AG09309 (cell line): ENCODE measurements at regions not wholly inside any gene's neighbourhood (a gene's known extent, or its start where the extent isn't known, plus 50 kb on each side); places are given as distances from the start of the nearest gene placed in this dataset.
"Not testable (repeated sequence)": the region's sequence is repeated elsewhere in the genome, so short reads cannot be mapped to it uniquely, and the experiment has no call there.

ENCODE experiments used
- DNase-seq: peaks from one replicate; pipeline ENCODE4 v3.0.0-alpha.2; 2010; ENCODE audit warnings: low read depth
- H3K4me3 ChIP-seq: 2 replicates; pipeline ENCODE4 v1.5.1; 2011; ENCODE audit warnings: mild to moderate bottlenecking, low read depth, low read length, moderate library complexity; ENCODE audit not compliant: control insufficient read depth
- TF ChIP-seq, protein P1 (sequence below): IDR thresholded peaks from 2 replicates; pipeline ENCODE4 v1.5.1; 2011; ENCODE audit warnings: mild to moderate bottlenecking, low read depth, low read length, inconsistent platforms; ENCODE audit not compliant: insufficient read depth, control insufficient read depth; ENCODE audit errors: missing control alignments

DNA sequence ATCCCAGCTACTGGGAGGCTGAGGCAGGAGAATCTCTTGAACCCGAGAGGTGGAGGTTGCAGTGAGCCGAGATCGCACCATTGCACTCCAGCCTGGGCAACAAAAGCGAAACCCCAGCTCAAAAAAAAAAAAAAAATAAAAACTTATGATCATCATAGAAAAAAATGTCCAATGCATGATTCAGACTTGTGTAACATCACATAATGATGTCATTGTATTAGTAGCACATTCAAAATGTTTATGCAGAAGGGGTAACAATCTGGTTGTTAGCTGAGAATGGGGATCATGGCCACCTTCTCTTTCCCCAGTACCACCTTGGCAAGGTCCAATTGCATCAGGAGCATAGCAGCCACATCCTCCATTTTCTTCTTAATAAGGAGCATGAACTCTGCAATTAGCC, 137.6 kb upstream of the MARCKS start:
- TF ChIP-seq, protein P1, sequence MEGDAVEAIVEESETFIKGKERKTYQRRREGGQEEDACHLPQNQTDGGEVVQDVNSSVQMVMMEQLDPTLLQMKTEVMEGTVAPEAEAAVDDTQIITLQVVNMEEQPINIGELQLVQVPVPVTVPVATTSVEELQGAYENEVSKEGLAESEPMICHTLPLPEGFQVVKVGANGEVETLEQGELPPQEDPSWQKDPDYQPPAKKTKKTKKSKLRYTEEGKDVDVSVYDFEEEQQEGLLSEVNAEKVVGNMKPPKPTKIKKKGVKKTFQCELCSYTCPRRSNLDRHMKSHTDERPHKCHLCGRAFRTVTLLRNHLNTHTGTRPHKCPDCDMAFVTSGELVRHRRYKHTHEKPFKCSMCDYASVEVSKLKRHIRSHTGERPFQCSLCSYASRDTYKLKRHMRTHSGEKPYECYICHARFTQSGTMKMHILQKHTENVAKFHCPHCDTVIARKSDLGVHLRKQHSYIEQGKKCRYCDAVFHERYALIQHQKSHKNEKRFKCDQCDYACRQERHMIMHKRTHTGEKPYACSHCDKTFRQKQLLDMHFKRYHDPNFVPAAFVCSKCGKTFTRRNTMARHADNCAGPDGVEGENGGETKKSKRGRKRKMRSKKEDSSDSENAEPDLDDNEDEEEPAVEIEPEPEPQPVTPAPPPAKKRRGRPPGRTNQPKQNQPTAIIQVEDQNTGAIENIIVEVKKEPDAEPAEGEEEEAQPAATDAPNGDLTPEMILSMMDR: no peak
- DNase-seq: no peak
- no peak overlapping the region for H3K4me3 ChIP-seq

DNA sequence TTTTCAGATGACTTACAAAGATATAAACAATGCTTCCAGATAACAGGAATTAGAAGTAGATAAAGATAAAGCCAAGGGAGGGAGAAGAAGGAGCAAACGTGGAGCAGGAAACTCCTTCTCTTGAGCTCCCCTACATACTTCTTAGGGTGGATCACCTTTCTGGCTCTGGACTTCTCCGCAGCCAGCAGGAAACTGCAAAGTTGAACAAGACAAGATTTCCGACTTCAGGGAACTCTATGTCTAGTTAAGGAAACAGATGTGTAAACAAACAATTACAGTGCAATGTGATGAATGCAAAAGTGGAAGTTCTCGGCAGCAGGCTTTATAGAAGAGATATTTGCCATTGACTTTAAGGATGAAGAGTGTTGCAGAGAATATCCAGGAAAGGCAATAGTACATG, 134.0 kb upstream of the MARCKS start:
- TF ChIP-seq, protein P1: no peak
- no peak for DNase-seq
- no peak overlapping the region for H3K4me3 ChIP-seq

DNA sequence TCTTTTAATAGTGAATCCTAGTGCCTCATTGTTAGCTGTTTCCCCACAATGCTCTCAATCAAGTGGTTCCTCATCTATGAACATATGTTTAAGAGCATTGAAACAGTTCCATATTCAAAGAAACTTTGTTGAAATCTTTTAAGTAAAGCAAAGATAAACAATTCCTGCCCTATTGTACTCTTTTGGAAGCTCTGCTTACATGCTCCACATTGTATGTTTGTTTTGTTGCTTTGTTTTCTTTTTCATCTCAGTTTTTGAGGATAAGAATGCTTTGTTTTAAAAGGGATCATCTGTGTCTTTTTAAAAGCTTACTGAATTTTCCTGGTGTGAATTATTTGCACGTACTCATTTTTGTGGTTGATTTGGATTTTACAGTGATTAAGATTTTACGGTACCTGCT, 132.2 kb upstream of the MARCKS start:
- not testable (repeated sequence) for DNase-seq, H3K4me3 ChIP-seq

DNA sequence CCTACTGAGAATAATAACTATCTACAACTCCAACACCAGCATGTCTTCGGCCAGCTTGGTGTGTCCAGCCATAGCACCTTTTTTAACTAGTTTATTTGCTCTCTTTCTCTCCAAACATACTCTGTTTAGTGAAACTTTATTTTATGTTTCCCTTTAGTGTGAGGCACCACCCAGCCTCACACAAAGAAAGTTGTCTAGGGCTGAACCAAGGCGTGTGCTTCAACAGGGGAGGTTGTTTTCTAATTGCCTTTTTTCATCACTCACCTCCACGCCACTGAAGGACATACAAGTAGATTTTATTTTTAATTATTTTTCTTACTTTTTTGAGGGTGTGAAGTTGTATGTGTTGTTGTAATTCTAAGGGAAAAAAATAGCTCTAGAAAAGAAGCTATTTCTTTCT, 125.6 kb upstream of the MARCKS start:
- TF ChIP-seq, protein P1: no peak
- DNase-seq: no peak
- no peak overlapping the region for H3K4me3 ChIP-seq

DNA sequence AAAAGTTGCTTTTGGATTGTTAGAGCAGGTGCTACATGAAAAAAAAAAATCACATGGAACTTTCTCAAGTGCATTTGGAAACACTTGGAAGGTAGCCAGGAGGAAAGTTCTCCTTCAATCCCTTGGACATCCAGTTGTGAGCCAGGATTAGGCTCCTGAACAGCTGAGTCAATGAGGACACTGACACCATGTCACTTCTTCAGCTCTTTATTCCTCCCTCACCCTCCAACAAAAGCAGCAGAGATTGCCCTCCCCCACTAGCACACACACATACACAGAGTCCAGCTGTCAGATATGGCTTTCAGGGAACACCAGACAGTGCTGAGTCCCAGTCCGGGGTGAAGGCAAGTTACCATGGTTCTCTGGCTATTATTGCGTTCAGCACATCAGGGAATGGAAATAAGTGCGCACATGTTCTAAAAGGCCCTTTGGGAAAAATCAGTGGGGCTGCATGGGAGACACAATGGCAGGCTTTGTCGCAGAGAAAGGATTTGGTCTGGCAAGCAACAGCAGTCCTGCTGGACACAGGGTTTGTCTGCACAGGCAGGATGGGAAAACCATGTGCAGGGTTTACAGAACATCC, 124.7 kb upstream of the MARCKS start:
- no peak for DNase-seq
- no peak overlapping the region for H3K4me3 ChIP-seq
- TF ChIP-seq, protein P1: no peak

DNA sequence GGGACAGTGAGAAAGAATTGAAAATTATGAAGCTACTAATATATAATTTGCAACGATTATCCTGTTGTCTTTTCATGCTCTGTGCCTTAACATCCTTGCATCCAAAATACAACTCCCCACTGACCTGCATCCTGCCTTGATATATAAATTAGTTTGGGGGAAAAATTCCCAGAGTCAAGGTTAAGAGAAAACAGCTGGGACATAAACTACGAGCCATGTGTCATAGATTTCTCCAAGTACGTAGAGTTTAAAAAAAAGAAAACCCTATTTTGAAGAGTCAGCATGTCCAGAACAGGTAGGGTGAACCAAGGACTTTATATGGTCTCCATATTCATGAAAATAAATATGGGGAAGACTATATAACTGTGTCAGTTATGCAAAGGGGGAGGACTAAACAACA, 123.8 kb upstream of the MARCKS start:
- H3K4me3 ChIP-seq: no peak overlapping the region
- TF ChIP-seq, protein P1: no peak
- DNase-seq: no peak

DNA sequence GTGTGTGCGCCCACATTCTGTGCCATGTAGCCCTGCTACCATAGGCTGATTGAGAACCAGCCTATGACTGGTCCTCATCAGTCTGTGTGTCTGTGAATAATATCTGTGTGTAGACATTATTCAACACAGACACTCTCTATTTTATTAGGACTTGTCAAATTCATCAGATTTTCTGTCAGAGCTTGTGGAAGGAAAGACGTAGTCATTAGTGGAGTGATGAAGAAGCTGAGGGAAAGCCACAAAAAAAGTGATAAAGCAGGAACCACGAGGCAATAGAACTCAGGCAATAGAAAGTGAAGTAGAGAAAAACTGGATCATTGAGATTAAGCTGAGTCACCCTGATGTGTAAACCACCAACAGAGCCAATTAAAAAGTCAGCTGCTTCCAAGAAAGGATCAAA, 122.2 kb upstream of the MARCKS start:
- H3K4me3 ChIP-seq: no peak overlapping the region
- TF ChIP-seq, protein P1: no peak
- DNase-seq: no peak
